ENCODE measurements at regions not wholly inside any gene's neighbourhood (a gene's known extent, or its start where the extent isn't known, plus 50 kb on each side); places are given as distances from the start of the nearest gene placed in this dataset.
"Not testable (repeated sequence)": the region's sequence is repeated elsewhere in the genome, so short reads cannot be mapped to it uniquely, and the experiment has no call there.

DNA sequence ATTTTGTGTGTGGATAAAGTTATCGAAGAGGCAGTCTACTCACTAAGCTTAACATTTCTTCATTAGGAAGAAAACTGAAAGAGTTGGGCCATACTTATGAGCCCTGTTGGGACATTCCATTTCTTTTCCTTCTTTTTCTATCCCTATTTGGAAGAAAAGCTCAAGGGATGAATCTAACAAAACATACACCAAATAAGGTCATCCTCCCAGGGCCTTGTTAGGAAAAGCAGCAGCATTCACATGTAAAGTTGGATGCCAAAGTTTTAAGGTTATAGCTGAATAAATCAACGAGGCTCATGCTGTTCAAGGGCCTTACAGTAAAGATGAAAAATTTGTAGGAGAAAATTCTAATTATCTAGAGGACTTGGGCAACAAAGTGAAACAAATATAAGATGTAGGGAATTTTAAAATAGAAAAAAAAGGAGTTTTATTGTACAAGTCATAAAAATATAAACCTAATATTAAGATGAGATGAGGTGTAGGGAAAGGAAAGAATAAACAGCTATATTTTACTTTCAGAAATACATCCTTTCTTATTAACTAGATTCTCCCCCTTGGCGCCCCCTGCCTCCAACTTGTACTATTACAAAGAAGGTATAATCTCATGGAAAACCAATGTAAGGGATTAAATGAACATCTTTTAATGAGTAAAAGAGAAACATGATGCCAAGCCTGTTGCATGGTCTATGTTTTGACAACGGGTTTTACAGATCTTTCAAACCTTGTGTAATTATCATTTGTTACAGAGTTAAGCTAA, 160.4 kb downstream of the PCDH20 start:
- no peaks in the 10 kb centered on the region for H3K27me3 ChIP-seq
- no peaks in the 10 kb centered on the region for H3K4me1 ChIP-seq
- no peak overlapping the region for H3K4me3 ChIP-seq
- peak; percentile 19 to 44 for DNase-seq
- no peak overlapping the region for H3K27ac ChIP-seq
- H3K36me3 ChIP-seq = no peaks in the 10 kb centered on the region
- no peaks in the 10 kb centered on the region for H3K9me3 ChIP-seq (replicated peaks)

GRCh38 chr13:61253105-61253877, 162.4 kb downstream of the PCDH20 start:
- Histone ChIP-seq H3K4me3 (no peak overlapping the region), H3K9me3 (replicated peaks) (no peaks in the 10 kb centered on the region), H3K4me1 (no peaks in the 10 kb centered on the region), H3K27ac (no peak overlapping the region), H3K36me3 (no peaks in the 10 kb centered on the region), H3K27me3 (no peaks in the 10 kb centered on the region)
- DNase-seq = no peak

DNA sequence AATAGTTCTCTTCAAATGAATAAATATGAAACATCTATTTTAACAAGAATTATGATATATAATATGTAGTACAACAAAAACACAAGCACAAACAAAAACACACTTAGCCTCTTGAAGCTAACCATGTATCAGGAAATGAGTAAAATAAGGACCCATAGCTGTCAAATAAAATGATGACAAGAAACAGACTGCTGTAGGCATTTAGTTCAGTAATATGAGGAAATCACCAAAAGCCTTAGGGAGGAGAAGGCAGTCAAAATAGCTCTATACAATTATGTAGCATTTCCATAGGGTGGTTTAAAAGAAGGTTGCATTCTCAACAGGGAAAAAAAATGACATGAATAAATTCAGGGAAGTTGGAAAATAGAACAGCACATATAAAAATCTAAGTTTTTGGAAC, 163.4 kb downstream of the PCDH20 start:
- H3K4me1 ChIP-seq = no peaks in the 10 kb centered on the region
- H3K27ac ChIP-seq = no peak overlapping the region
- H3K36me3 ChIP-seq = no peaks in the 10 kb centered on the region
- H3K27me3 ChIP-seq = no peaks in the 10 kb centered on the region
- H3K9me3 ChIP-seq (replicated peaks) = no peaks in the 10 kb centered on the region
- H3K4me3 ChIP-seq = no peak overlapping the region
- DNase-seq = no peak

- Histone ChIP-seq H3K4me1 (no peaks in the 10 kb centered on the region), H3K9me3 (replicated peaks) (no peaks in the 10 kb centered on the region), H3K36me3 (no peaks in the 10 kb centered on the region), H3K27me3 (no peaks in the 10 kb centered on the region), H3K27ac (no peak overlapping the region), H3K4me3 (no peak overlapping the region)
- DNase-seq = peak in 1 of 2 experiments; percentile 4
These were observed 168.3 kb downstream of the PCDH20 start for GRCh38 chr13:61247149-61247936.

GRCh38 chr13:61246351-61246750, 169.3 kb downstream of the PCDH20 start:
- H3K4me3 ChIP-seq = no peak overlapping the region
- no peaks in the 10 kb centered on the region for H3K9me3 ChIP-seq (replicated peaks)
- no peaks in the 10 kb centered on the region for H3K4me1 ChIP-seq
- no peaks in the 10 kb centered on the region for H3K36me3 ChIP-seq
- H3K27me3 ChIP-seq = no peaks in the 10 kb centered on the region
- H3K27ac ChIP-seq = no peak overlapping the region
- DNase-seq = no peak

GRCh38 chr13:61215601-61216000, 200.0 kb downstream of the PCDH20 start:
- Histone ChIP-seq H3K9me3 (replicated peaks) (no peaks in the 10 kb centered on the region), H3K4me1 (no peaks in the 10 kb centered on the region), H3K27me3 (no peaks in the 10 kb centered on the region), H3K4me3 (no peak overlapping the region), H3K36me3 (no peaks in the 10 kb centered on the region), H3K27ac (no peak overlapping the region)
- no peak for DNase-seq

- Histone ChIP-seq H3K4me3 (no peak overlapping the region), H3K27ac (no peak overlapping the region), H3K9me3 (replicated peaks) (no peaks in the 10 kb centered on the region), H3K36me3 (no peaks in the 10 kb centered on the region), H3K4me1 (no peaks in the 10 kb centered on the region), H3K27me3 (no peaks in the 10 kb centered on the region)
- DNase-seq = no peak
These were observed 200.5 kb downstream of the PCDH20 start for GRCh38 chr13:61215116-61215515.

GRCh38 chr13:61214551-61214950, 201.1 kb downstream of the PCDH20 start:
- DNase-seq = no peak
- Histone ChIP-seq H3K27ac (no peak overlapping the region), H3K27me3 (no peaks in the 10 kb centered on the region), H3K9me3 (replicated peaks) (no peaks in the 10 kb centered on the region), H3K4me3 (no peak overlapping the region), H3K36me3 (no peaks in the 10 kb centered on the region), H3K4me1 (no peaks in the 10 kb centered on the region)

- H3K4me1 ChIP-seq; H3K27me3 ChIP-seq; H3K4me3 ChIP-seq; H3K9me3 ChIP-seq (replicated peaks); H3K36me3 ChIP-seq; DNase-seq; H3K27ac ChIP-seq: not testable (repeated sequence)
These were observed 209.8 kb downstream of the PCDH20 start for GRCh38 chr13:61205898-61206297.

DNA sequence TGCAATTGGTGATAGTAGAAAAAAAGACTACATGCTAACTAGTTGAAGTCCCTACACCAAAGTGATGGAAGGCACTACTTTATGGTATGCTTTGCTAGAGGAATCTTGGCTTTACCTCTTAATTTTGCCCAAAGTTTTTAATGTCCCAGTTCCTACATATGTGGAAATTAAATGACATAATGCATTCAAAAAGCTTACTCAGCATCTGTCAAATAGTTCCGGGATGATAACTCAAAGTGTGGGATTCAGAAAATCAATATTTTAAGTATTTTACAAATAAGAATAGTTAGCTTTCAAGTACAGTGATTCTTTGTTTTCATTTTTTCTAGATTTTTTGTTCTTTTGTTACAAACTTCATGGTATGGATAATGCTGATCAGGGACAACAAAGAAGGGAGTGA, 211.6 kb downstream of the PCDH20 start:
- Histone ChIP-seq H3K9me3 (replicated peaks) (no peaks in the 10 kb centered on the region), H3K27me3 (no peaks in the 10 kb centered on the region), H3K27ac (no peak overlapping the region), H3K36me3 (no peaks in the 10 kb centered on the region), H3K4me3 (no peak overlapping the region), H3K4me1 (no peaks in the 10 kb centered on the region)
- DNase-seq = no peak

DNA sequence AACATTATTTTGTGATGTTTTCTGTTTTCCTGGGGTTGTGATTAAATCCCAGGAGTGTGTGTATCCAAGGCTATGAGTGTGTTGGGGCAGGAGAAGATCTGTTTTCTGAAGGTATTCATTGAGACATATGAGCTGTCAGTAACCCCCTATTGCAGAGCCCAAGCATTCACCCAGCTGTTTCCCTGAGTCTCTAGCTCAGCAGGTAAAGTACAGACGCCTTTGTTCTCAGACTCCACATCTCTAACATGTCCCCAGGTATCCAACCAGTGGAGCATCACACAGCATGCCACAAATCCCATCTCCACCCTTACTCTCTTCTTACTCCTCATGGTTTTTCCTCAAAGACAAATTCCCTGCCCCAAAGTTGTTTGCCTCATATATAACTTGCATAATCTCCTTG, 213.6 kb downstream of the PCDH20 start:
- no peak for DNase-seq
- Histone ChIP-seq H3K27me3 (no peaks in the 10 kb centered on the region), H3K27ac (no peak overlapping the region), H3K4me1 (no peaks in the 10 kb centered on the region), H3K4me3 (no peak overlapping the region), H3K9me3 (replicated peaks) (no peaks in the 10 kb centered on the region), H3K36me3 (no peaks in the 10 kb centered on the region)

DNA sequence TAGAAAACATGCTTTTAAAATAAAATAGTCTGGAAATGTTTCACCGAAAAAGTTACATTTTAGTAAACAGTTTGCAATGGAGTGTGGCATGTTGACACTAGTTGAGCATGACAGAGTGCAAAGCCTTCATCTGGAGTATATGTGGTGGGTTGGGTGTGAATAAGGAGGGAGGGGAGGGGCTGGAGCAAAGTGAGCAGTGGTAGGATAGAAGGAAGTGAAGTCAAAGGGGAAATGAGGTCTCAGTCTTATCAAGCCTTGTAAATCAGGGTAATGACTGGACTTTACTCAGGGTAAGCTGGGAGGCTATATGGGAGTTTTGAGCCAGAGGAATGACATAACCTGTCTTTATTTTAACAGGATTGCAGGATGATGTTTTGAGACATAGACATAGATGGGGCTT, 222.8 kb downstream of the PCDH20 start:
- no peak overlapping the region for H3K4me3 ChIP-seq
- H3K27me3 ChIP-seq = no peaks in the 10 kb centered on the region
- no peaks in the 10 kb centered on the region for H3K4me1 ChIP-seq
- no peak overlapping the region for H3K27ac ChIP-seq
- H3K36me3 ChIP-seq = no peaks in the 10 kb centered on the region
- no peaks in the 10 kb centered on the region for H3K9me3 ChIP-seq (replicated peaks)
- DNase-seq = no peak

DNA sequence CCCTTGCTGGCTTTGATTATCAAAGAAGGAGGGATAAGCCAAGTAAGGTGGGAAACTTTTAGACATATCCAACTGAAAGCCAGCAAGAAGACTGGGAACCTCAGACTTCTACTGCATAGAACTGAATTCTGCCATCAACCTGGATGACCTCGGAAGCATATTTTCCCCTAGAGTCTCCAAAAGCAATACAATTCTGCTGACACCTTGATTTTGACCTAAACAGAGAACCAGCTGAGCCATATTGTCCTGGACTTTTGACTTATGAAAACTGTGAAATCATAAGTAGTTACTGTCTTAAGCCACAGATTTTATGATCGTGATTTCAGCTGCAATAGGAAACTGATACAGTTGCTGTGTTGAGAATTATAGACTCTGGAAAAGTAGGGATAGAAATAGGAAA, 227.6 kb downstream of the PCDH20 start:
- no peak for DNase-seq
- Histone ChIP-seq H3K36me3 (no peaks in the 10 kb centered on the region), H3K27me3 (no peaks in the 10 kb centered on the region), H3K9me3 (replicated peaks) (no peaks in the 10 kb centered on the region), H3K4me1 (no peaks in the 10 kb centered on the region), H3K4me3 (no peak overlapping the region), H3K27ac (no peak overlapping the region)

DNA sequence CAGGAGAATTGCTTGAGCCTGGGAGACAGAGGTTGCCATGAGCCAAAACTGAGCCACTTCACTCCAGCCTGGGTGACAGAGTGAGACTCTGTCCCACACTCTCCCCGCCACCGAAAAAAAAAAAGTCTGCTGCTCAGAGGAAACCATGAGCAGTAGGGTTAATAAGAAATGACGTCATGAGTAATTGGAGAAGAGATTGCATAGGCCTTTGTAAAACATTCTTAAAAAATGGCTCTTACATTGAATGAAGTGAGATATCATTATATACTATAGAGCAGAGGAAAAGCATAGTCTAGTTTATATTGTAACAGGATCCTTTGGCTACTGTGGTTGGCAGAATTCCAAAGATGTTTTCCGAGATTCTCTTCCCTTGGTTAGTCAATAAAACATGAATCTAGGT, 228.2 kb downstream of the PCDH20 start:
- peak in 1 of 2 experiments; percentile 24 for DNase-seq

GRCh38 chr13:61183670-61184069, 232.0 kb downstream of the PCDH20 start:
- Histone ChIP-seq H3K36me3 (no peaks in the 10 kb centered on the region), H3K27ac (no peak overlapping the region), H3K4me1 (no peaks in the 10 kb centered on the region), H3K27me3 (no peaks in the 10 kb centered on the region), H3K9me3 (replicated peaks) (no peaks in the 10 kb centered on the region), H3K4me3 (no peak overlapping the region)
- no peak for DNase-seq

More for the DNA sequence above, 228.2 kb downstream of the PCDH20 start:
- Histone ChIP-seq H3K27me3 (no peaks in the 10 kb centered on the region), H3K9me3 (replicated peaks) (no peaks in the 10 kb centered on the region), H3K4me1 (no peaks in the 10 kb centered on the region), H3K36me3 (no peaks in the 10 kb centered on the region), H3K4me3 (no peak overlapping the region), H3K27ac (no peak overlapping the region)
